ENCODE measurements at regions not wholly inside any gene's neighbourhood (a gene's known extent, or its start where the extent isn't known, plus 50 kb on each side); places are given as distances from the start of the nearest gene placed in this dataset.

DNA sequence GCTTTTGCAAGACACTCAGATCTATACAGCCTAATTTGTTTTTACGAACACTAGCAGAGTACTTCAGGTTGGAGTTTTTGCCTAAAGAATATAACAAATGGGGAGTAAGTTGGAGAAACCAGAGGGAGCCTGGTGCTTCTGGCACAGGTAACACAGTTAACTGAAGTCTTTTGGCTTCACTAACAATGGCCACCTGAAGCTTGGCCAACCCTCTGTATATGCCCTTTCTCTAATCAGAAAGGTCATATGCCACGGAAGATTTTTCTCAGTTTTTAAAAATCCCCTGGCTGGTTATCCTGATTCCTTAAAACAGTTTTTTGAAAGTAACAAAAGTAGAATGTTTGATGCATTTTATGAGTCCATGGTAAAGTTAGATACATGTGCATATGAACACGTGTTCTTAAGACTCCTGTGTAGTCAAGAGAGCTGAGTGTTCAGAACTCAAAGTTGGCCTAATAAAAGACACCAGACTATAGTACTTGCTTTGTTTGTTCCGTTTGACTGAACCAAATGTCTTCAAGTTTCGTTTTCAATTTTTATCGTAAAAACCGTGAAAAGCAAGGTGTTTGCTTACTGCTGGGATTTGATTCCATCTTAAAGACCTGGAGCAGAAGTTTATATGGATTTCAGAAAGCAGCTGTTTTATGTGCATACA lies 137.5 kb downstream of the KCNRG start:
- peak; percentile 58 for FAIRE-seq
- no peak for DNase-seq (ENCODE audit: insufficient read length, low spot score)
- TF ChIP-seq PAX5 (IDR thresholded peaks at IDR 0.05; ENCODE audit: insufficient read depth, low read length, severe bottlenecking) (no peak), POLR2AphosphoS5 (IDR thresholded peaks at IDR 0.05; ENCODE audit: low read depth, low read length) (no peak), SPI1 (IDR thresholded peaks at IDR 0.05; ENCODE audit: low read depth, low read length) (no peak), TAF1 (IDR thresholded peaks at IDR 0.05; ENCODE audit: low read depth, low read length) (no peak), POLR2A (IDR thresholded peaks at IDR 0.05; ENCODE audit: low read depth, low read length) (no peak), POU2F2 (IDR thresholded peaks at IDR 0.05; ENCODE audit: low read depth, low read length) (no peak)

DNA sequence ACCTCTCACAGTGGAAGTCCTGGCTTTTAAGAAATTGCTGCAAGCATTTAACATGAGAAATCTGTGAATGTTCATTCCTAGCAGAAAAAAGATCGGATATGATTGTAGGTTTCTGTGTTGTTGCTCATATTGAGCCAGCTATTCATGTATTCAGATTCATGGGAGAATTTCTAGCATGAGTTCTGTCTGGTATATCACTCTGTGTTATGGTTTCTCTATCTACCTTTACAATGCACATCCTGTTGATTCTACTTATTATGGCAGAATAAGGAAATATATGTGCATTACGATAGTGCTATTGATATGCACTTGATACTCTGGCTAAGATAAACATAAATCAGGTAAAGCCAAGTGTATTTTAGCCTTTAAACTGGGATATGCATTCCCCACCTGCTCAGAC lies 138.2 kb downstream of the KCNRG start:
- TF ChIP-seq PAX5 (IDR thresholded peaks at IDR 0.05; ENCODE audit: insufficient read depth, low read length, severe bottlenecking) (no peak), POLR2AphosphoS5 (IDR thresholded peaks at IDR 0.05; ENCODE audit: low read depth, low read length) (no peak), TAF1 (IDR thresholded peaks at IDR 0.05; ENCODE audit: low read depth, low read length) (no peak), POU2F2 (IDR thresholded peaks at IDR 0.05; ENCODE audit: low read depth, low read length) (no peak), SPI1 (IDR thresholded peaks at IDR 0.05; ENCODE audit: low read depth, low read length) (no peak), POLR2A (IDR thresholded peaks at IDR 0.05; ENCODE audit: low read depth, low read length) (no peak)
- DNase-seq (ENCODE audit: insufficient read length, low spot score) (no peak), FAIRE-seq (peak; percentile 38)

DNA sequence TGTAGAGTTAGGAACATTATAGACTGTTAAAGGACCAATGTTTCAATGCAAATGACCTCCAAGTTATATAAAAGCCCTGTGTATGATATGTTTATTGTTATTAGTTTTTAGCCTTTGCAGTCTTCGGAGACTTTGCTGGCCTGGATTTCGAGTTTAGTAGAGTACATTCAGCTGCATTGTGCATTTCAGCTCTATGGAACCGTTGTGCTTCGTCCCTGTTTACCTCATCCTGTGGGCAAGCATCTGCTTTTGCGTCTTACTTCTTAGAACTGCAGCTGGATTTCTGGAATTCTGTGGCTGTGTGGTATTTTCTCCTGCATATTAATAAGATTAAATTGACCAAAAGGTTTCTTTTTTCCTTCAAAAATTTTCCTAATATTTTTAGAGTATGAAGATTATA lies 138.6 kb downstream of the KCNRG start:
- no peak for DNase-seq (ENCODE audit: insufficient read length, low spot score)
- no peak for FAIRE-seq
- TF ChIP-seq POLR2AphosphoS5 (IDR thresholded peaks at IDR 0.05; ENCODE audit: low read depth, low read length) (no peak), POU2F2 (IDR thresholded peaks at IDR 0.05; ENCODE audit: low read depth, low read length) (no peak), PAX5 (IDR thresholded peaks at IDR 0.05; ENCODE audit: insufficient read depth, low read length, severe bottlenecking) (no peak), POLR2A (IDR thresholded peaks at IDR 0.05; ENCODE audit: low read depth, low read length) (no peak), SPI1 (IDR thresholded peaks at IDR 0.05; ENCODE audit: low read depth, low read length) (no peak), TAF1 (IDR thresholded peaks at IDR 0.05; ENCODE audit: low read depth, low read length) (no peak)

DNA sequence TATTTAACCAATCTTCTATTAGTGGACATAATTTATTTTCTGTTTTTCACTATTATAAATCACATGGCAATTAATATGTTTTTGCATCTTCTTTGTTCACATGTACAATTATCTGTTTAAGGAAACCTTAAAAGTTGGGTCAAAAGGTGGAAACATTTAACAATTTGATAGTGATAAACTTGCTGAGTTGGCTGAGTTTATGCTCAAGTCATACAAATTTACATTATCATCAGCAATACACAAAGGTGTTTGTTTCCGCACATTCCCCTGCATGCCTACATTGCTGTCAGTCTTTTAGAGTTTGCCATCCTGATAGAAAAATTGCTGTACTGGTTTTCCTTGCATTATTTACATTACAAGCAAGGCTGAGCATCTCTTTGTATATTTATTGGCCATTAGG lies 139.5 kb downstream of the KCNRG start:
- FAIRE-seq (no peak), DNase-seq (ENCODE audit: insufficient read length, low spot score) (no peak)
- TF ChIP-seq POLR2A (IDR thresholded peaks at IDR 0.05; ENCODE audit: low read depth, low read length) (no peak), SPI1 (IDR thresholded peaks at IDR 0.05; ENCODE audit: low read depth, low read length) (no peak), PAX5 (IDR thresholded peaks at IDR 0.05; ENCODE audit: insufficient read depth, low read length, severe bottlenecking) (no peak), POU2F2 (IDR thresholded peaks at IDR 0.05; ENCODE audit: low read depth, low read length) (no peak), POLR2AphosphoS5 (IDR thresholded peaks at IDR 0.05; ENCODE audit: low read depth, low read length) (no peak), TAF1 (IDR thresholded peaks at IDR 0.05; ENCODE audit: low read depth, low read length) (no peak)

DNA sequence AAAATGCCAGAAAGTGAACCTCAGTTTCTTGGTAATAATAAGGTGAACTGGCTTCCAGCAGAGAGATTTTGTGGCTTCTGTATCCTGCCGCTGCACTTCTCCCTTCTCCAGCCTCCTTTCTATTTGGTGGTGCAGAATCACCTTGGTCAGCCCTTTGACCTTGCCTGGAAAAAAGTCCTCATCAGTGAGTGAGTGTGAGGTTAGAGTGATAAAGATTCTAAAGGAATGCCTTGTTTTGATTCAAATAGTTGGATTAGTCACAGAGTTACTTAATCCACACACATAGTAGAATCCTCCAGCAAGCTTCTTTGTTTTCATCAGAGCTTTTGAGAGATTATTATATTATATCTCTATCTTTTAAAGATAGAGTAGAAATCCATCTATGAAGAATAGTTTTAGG lies 140.9 kb downstream of the KCNRG start:
- no peak for FAIRE-seq
- DNase-seq (ENCODE audit: insufficient read length, low spot score), result no peak
- no peak for TF ChIP-seq POU2F2 (IDR thresholded peaks at IDR 0.05; ENCODE audit: low read depth, low read length)
- TF ChIP-seq PAX5 (IDR thresholded peaks at IDR 0.05; ENCODE audit: insufficient read depth, low read length, severe bottlenecking), result no peak
- TF ChIP-seq POLR2A (IDR thresholded peaks at IDR 0.05; ENCODE audit: low read depth, low read length), result no peak
- no peak for TF ChIP-seq TAF1 (IDR thresholded peaks at IDR 0.05; ENCODE audit: low read depth, low read length)
- TF ChIP-seq SPI1 (IDR thresholded peaks at IDR 0.05; ENCODE audit: low read depth, low read length), result no peak
- TF ChIP-seq POLR2AphosphoS5 (IDR thresholded peaks at IDR 0.05; ENCODE audit: low read depth, low read length), result no peak

DNA sequence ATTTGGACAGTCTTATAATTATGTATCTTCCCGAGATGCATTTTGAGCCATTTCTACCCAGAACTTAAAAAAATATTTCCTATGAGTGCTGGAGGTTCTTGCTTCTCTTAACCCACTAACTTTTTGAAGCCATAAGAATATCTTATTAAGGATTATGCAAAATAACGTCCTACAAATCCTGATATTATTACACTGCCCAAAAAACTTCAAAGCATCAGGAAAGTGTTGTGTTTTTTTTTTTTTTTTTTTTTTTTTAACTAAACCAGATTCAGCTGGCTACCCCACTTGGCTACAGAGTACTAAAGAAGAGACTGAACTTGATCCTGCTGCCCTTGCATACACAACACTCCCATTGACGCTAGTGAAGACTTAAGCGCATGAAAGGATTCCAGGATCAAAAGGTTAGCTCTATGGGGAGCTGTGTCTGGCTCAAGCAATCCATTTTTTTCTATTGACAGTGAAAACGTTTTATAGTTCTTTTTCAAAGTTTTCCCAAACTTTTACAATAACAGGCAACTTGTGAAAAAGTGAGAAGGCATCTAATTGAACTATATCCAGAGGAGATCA lies 141.4 kb downstream of the KCNRG start:
- TF ChIP-seq POLR2AphosphoS5 (IDR thresholded peaks at IDR 0.05; ENCODE audit: low read depth, low read length) (no peak), POU2F2 (IDR thresholded peaks at IDR 0.05; ENCODE audit: low read depth, low read length) (no peak), TAF1 (IDR thresholded peaks at IDR 0.05; ENCODE audit: low read depth, low read length) (no peak), SPI1 (IDR thresholded peaks at IDR 0.05; ENCODE audit: low read depth, low read length) (no peak), PAX5 (IDR thresholded peaks at IDR 0.05; ENCODE audit: insufficient read depth, low read length, severe bottlenecking) (no peak), POLR2A (IDR thresholded peaks at IDR 0.05; ENCODE audit: low read depth, low read length) (no peak)
- no peak for DNase-seq (ENCODE audit: insufficient read length, low spot score)
- FAIRE-seq, result no peak

DNA sequence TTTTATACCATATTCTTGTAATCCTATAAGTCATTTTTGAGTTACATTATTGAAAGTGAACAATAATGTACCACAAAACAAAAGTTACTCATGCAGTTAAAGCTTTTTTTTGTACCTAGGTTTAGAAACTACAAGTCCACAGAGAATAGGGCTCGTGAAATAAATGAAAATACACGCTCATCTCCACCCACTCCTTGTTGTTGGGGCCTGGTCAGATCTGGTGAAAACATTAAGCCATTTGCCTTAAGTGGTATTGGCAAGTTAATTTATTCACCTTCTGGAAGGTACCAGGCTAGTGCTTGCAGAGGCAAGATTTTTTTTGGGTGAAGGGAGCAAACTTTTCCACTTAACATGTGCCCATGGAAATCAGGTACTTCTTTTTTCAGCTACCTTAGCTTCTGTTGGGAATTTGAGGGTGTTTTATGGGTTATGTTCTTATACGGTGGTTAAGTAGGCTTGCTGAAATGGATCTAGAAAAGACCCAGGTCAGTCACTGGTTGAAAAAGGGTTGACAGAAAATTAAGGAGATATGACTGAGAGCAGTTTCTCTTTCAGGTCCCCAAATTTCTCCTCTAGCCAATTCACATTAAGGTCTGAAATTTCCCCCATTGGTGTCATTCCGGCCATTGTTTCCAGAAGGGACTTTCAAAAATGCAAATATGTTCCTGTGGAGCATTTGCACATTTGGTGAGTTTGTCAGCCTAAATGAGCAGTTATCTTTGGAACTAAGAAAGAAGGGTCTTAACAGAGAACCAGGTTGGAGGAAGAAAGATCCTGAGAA lies 143.3 kb downstream of the KCNRG start:
- TF ChIP-seq SPI1 (IDR thresholded peaks at IDR 0.05; ENCODE audit: low read depth, low read length), result peak; percentile 29; the same call in 1 of the 2 replicates
- no peak for TF ChIP-seq POLR2AphosphoS5 (IDR thresholded peaks at IDR 0.05; ENCODE audit: low read depth, low read length)
- no peak for TF ChIP-seq PAX5 (IDR thresholded peaks at IDR 0.05; ENCODE audit: insufficient read depth, low read length, severe bottlenecking)
- TF ChIP-seq TAF1 (IDR thresholded peaks at IDR 0.05; ENCODE audit: low read depth, low read length), result no peak
- TF ChIP-seq POLR2A (IDR thresholded peaks at IDR 0.05; ENCODE audit: low read depth, low read length), result no peak
- TF ChIP-seq POU2F2 (IDR thresholded peaks at IDR 0.05; ENCODE audit: low read depth, low read length), result peak; percentile 40; the same call in 1 of the 2 replicates

DNA sequence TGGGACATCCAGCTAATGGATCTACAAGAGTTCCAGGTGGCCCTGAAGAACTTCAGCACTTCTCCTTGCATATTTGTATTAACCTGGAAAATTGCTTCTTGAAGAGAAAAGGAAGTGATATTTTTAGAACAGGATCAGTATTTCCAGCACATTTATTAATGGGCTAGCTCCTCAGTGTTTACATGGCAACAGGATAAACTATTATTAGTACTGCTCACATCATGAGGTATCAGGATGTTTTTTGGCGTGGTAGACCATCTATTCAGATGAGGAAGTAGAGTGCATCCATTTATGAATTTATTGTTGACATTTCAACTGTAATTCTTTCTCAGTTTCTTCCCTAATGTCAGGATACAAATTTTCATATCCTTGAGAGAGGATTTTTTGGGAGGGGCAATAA lies 144.4 kb downstream of the KCNRG start:
- no peak for DNase-seq (ENCODE audit: insufficient read length, low spot score)
- no peak for FAIRE-seq

More for the DNA sequence above, 143.3 kb downstream of the KCNRG start:
- no peak for FAIRE-seq
- no peak for DNase-seq (ENCODE audit: insufficient read length, low spot score)

DNA sequence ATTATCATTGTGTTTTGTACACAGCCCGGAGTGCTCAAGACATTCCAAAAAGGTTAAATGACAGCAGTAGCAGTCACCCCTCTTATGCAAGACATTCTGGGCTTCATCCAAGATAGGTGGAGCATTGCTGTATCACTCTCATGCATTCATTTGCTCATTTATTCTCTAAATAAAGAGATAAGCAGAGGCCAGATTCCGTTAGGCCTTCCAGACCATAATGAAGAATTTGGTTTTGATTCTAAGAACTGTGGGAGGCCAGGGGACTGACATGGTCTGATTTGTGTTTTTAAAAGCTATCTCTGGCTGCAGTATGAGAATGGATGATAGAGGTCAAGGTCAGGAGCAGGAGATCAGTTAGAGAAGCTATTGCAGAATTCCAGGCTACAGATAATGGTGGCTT lies 145.8 kb downstream of the KCNRG start:
- no peak for TF ChIP-seq SPI1 (IDR thresholded peaks at IDR 0.05; ENCODE audit: low read depth, low read length)
- TF ChIP-seq POLR2A (IDR thresholded peaks at IDR 0.05; ENCODE audit: low read depth, low read length), result no peak
- no peak for TF ChIP-seq TAF1 (IDR thresholded peaks at IDR 0.05; ENCODE audit: low read depth, low read length)
- TF ChIP-seq PAX5 (IDR thresholded peaks at IDR 0.05; ENCODE audit: insufficient read depth, low read length, severe bottlenecking), result no peak
- no peak for TF ChIP-seq POU2F2 (IDR thresholded peaks at IDR 0.05; ENCODE audit: low read depth, low read length)
- TF ChIP-seq POLR2AphosphoS5 (IDR thresholded peaks at IDR 0.05; ENCODE audit: low read depth, low read length), result no peak
- FAIRE-seq (no peak), DNase-seq (ENCODE audit: insufficient read length, low spot score) (no peak)

More for the DNA sequence above, 144.4 kb downstream of the KCNRG start:
- TF ChIP-seq SPI1 (IDR thresholded peaks at IDR 0.05; ENCODE audit: low read depth, low read length) (no peak), TAF1 (IDR thresholded peaks at IDR 0.05; ENCODE audit: low read depth, low read length) (no peak)

All from GM12891 (cell line).